Transverse colon (tissue), 3 donors: ENCODE measurements at regions not wholly inside any gene's neighbourhood (a gene's known extent, or its start where the extent isn't known, plus 50 kb on each side); places are given as distances from the start of the nearest gene placed in this dataset.

Experiments
- EP300 ChIP-seq: sonication (generic); formaldehyde crosslinking; IDR thresholded peaks from one replicate; pipeline ENCODE4 v1.6.1; 2017; ENCODE audit warnings: antibody characterized with exemption, low read depth
- POLR2AphosphoS5 ChIP-seq, 3 donors: sonication (generic); formaldehyde crosslinking; IDR thresholded peaks; one replicate each; pipeline ENCODE4 v1.6.1; 2016; ENCODE audit warnings: antibody characterized with exemption in 3 of 3

DNA sequence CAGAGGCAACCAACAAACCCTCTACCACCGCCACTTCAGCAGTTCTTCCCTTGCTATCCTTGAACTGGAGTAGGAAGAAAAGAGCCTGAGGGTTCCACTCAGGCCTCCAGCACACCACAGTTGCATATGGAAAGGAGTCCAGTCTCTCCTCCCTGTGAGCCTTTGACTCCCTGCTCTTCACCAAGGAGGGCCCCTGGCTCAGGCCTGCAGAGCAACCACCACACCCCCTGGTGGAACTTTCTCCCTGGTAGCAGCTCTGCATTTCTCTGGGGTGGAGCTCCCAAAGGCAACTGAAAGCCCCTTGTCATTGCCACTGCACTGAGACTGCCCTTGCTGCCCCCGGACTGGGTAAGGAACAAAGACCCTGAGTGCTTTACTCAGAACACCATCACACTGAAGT lies 1021.5 kb upstream of the ADGRL2 start:
- no peak for TF ChIP-seq EP300
- TF ChIP-seq POLR2AphosphoS5 (IDR thresholded peaks at IDR 0.05) = no peak
